Bronchial epithelial cell (primary cell): ENCODE measurements at regions not wholly inside any gene's neighbourhood (a gene's known extent, or its start where the extent isn't known, plus 50 kb on each side); places are given as distances from the start of the nearest gene placed in this dataset.

Experiments used
- DNase-seq: peaks from one replicate; pipeline ENCODE4 v3.0.0-alpha.2; 2010; ENCODE audit warnings: low read depth
- FAIRE-seq: peaks from 2 replicates; lab custom pipeline; 2011; peaks lifted over from hg19 to GRCh38; lab: Jason Lieb, UNC
- H3K27me3 ChIP-seq: 2 replicates; pipeline ENCODE4 v1.5.1; 2011; ENCODE audit warnings: low read length; ENCODE audit not compliant: control insufficient read depth, insufficient read depth
- H3K36me3 ChIP-seq: 2 replicates; pipeline ENCODE4 v1.5.1; 2011; ENCODE audit warnings: low read length; ENCODE audit not compliant: control insufficient read depth, insufficient read depth
- H3K4me3 ChIP-seq: 2 replicates; pipeline ENCODE4 v1.5.1; 2011; ENCODE audit warnings: mild to moderate bottlenecking, low read depth, low read length, control low read depth
- TF ChIP-seq, protein P1 (sequence below): IDR thresholded peaks from 2 replicates; pipeline ENCODE4 v1.5.1; 2011; ENCODE audit warnings: mild to moderate bottlenecking, moderate library complexity, low read length, control low read depth, inconsistent platforms; ENCODE audit not compliant: insufficient read depth, severe bottlenecking

DNA sequence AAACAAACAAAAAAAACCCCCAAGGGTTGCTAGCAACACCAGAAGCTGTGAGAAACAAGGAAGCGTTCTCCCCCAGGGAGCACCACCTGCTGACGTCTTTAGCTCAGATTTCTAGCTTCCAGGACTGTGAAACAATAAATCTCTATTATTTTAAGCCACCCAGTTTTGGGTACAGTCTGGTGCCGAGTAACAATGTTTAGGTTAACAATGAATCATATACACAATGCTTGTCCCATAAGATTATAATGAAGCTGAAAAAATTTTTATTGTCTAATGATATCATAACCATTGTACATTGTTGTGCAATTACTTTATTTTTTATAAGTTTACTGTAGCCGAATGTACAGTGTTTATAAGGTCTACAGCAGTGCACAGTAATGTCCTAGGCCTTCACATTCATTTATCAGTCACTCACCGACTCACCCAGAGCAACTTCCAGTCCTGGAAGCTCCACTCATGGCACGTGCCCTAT is 72.1 kb upstream of the CAB39 start:
- DNase-seq = no peak
- Histone ChIP-seq H3K4me3 (no peak overlapping the region), H3K36me3 (no peaks in the 10 kb centered on the region), H3K27me3 (no peaks in the 10 kb centered on the region)
- TF ChIP-seq, protein P1, sequence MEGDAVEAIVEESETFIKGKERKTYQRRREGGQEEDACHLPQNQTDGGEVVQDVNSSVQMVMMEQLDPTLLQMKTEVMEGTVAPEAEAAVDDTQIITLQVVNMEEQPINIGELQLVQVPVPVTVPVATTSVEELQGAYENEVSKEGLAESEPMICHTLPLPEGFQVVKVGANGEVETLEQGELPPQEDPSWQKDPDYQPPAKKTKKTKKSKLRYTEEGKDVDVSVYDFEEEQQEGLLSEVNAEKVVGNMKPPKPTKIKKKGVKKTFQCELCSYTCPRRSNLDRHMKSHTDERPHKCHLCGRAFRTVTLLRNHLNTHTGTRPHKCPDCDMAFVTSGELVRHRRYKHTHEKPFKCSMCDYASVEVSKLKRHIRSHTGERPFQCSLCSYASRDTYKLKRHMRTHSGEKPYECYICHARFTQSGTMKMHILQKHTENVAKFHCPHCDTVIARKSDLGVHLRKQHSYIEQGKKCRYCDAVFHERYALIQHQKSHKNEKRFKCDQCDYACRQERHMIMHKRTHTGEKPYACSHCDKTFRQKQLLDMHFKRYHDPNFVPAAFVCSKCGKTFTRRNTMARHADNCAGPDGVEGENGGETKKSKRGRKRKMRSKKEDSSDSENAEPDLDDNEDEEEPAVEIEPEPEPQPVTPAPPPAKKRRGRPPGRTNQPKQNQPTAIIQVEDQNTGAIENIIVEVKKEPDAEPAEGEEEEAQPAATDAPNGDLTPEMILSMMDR = no peak
- no peak for FAIRE-seq

DNA sequence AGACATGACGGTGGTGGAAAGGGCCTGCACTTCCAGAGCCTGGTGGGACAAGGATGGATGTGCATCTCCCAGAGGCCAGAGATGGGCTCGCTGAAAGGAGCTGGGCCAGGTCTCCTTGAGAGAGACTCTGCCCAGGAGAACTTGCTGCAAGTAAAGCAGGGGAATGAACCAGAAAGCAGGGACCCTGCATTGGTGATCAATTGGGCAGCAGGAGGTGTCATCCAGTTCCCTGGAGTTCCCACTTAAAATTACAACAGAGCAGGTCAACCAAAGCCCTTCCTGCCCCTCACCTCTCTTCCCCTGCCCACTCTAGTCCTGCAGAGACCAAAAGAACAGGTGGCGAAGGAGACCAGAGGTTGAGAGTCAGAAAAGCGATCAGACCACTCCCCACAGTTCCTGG is 69.7 kb upstream of the CAB39 start:
- Histone ChIP-seq H3K4me3 (no peak overlapping the region), H3K36me3 (no peaks in the 10 kb centered on the region), H3K27me3 (no peaks in the 10 kb centered on the region)
- TF ChIP-seq, protein P1 = no peak
- no peak for DNase-seq
- FAIRE-seq = no peak

DNA sequence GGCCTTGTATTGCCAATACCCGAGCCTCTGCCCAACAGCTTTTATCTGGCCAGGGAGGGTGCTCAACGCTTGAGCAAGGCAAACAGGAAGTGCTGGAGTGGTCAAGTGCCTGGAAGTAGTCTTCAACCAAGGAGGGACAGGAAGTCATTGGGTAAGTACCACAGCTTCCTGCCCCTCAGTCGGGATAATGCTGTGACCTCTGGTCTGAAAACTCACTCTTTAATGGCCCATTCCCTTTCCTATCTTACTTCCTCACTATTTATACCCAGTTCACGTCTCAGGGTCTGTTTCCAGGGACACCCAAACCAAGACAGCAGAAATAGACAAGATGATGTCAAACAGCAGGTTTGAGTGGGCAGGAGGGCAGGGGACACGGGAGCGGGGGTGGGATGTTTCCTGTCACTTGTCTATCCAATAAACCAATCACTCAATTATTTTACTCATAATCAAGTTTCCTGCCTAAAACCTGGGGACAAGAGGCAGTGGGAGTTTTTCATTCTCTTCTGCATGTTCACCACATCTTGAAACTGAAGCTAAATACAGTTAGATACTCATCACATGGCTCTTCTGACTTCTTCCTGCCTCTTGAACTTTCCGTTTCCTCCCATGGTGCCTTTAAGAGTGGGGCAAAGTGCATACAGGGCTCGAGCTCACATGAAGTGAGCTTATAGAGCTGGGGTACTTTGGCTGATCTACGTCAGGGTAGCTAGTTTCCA is 68.9 kb upstream of the CAB39 start:
- Histone ChIP-seq H3K27me3 (no peaks in the 10 kb centered on the region), H3K4me3 (no peak overlapping the region), H3K36me3 (no peaks in the 10 kb centered on the region)
- no peak for FAIRE-seq
- TF ChIP-seq, protein P1 = no peak
- DNase-seq = no peak

DNA sequence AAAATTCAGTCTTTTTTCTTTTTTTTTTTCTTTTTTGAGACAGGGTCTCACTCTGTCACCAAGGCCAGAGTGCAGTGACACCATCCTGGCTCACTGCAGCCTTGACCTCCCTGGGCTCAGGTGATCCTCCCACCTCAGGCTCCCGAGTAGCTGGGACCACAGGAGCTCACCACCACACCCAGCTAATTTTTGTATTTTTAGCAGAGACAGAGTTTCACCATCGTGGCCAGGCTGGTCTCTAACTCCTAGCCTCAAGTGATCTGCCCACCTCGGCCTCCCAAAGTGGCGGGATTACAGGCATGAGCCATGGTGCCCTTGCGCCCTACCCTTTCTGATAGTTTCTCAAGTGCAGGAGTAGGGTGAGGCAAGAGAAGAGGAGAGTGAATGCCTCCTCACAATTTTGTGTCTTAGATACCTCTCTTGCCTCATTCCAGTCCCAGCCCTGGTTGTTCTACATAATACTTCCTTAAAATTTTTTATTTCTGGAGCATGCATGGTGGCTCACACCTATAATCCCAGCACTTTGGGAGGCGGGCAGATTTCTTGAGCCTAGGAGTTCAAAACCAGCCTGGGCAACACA is 68.2 kb upstream of the CAB39 start:
- Histone ChIP-seq H3K4me3 (no peak overlapping the region), H3K36me3 (no peaks in the 10 kb centered on the region), H3K27me3 (no peaks in the 10 kb centered on the region)
- DNase-seq = no peak
- no peak for FAIRE-seq
- TF ChIP-seq, protein P1 = no peak

DNA sequence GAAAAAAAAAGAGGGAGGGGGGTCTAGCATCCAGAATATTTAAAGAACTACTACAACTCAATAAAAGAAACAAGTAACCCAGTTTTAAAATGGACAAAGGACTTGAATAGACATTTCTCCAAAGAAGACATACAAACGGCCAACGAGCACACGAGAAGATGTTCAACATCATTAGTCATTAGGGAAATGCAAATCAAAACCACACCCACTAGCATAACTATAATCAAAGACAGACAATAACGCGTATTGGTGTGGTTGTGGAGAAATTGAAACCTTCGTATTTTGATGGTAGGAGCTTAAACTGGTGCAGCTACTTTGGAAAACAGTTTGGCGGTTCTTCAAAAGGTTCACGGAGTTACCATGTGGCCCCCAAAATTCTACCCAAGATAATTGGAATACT is 64.3 kb upstream of the CAB39 start:
- no peaks in the 10 kb centered on the region for H3K27me3 ChIP-seq
- no peak overlapping the region for H3K4me3 ChIP-seq
- no peaks in the 10 kb centered on the region for H3K36me3 ChIP-seq
- no peak for DNase-seq
- no peak for FAIRE-seq
- TF ChIP-seq, protein P1 = no peak
